SW480 (cell line): ENCODE measurements at regions not wholly inside any gene's neighbourhood (a gene's known extent, or its start where the extent isn't known, plus 50 kb on each side); places are given as distances from the start of the nearest gene placed in this dataset.
"Not testable (repeated sequence)": the region's sequence is repeated elsewhere in the genome, so short reads cannot be mapped to it uniquely, and the experiment has no call there.

Experiments
- DNase-seq: peaks from one replicate; pipeline ENCODE4 v3.0.0-alpha.2; 2016; ENCODE audit warnings: low spot score

DNA sequence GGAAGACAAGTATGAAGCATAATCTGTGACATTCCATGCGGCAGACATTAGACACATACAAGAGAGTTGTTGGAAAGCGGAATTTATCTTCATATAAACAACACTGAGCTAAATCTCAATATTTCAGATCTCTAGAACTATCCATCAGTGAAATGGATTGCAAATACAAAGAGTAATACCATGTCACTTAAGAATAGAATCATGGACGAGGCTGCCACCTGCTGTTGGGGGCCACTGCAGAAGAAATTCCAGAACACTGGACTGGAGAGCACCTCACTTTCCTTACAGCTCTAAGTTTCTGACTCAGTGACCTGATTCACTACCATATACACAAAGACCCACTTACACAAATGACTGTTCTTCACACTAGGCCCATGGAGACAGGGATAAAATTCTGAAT, 346.7 kb downstream of the OR4F29 start:
- DNase-seq, result not testable (repeated sequence)

DNA sequence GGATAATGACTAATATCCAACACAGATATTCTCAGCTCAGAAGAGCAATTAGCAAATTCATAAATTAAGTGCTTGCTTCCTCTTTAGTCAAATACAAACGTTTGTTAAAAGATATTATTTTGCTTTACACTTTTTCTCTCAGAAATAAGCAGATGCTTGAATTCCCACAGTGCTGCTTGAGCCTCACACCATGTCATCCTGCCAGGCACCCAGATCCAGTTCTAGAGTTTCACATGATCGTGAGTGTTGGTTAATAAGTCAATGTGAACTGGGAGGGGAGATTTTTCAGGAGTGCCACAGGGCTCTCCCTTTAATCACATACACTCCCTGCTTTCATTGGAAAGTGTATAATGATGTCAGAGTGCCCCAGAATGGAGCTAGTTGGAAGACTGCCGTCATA, 352.0 kb downstream of the OR4F29 start:
- not testable (repeated sequence) for DNase-seq

DNA sequence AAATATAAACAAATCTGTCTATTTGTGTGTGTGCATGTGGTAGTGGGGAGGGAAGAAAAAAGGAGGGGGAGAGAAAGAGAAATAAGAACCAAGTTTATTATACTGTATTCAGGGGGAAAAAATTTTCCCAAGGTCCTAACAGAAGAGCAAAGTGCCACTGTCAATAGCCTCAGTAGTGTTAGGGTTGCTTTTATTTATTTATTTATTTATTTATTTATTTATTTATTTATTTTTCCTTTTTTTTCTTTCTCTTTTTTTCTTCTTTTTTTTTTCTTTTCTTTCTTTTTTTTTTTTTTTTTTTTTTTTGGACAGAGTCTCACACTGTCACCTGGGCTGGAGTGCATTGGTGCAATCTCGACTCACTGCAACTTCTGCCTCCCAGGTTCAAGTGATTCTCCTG, 352.7 kb downstream of the OR4F29 start:
- not testable (repeated sequence) for DNase-seq

GRCh38 chr1:91279-91678, 360.2 kb downstream of the OR4F29 start:
- not testable (repeated sequence) for DNase-seq

- not testable (repeated sequence) for DNase-seq
Observed at GRCh38 chr1:88110-88509, 363.4 kb downstream of the OR4F29 start.

GRCh38 chr1:79152-79551, 372.3 kb downstream of the OR4F29 start:
- not testable (repeated sequence) for DNase-seq

- DNase-seq, result not testable (repeated sequence)
Observed at GRCh38 chr1:65119-65518, 386.4 kb downstream of the OR4F29 start, which contains the start of gene OR4F5. Gene OR4F5 (plus strand): TSS chr1:65419.

DNA sequence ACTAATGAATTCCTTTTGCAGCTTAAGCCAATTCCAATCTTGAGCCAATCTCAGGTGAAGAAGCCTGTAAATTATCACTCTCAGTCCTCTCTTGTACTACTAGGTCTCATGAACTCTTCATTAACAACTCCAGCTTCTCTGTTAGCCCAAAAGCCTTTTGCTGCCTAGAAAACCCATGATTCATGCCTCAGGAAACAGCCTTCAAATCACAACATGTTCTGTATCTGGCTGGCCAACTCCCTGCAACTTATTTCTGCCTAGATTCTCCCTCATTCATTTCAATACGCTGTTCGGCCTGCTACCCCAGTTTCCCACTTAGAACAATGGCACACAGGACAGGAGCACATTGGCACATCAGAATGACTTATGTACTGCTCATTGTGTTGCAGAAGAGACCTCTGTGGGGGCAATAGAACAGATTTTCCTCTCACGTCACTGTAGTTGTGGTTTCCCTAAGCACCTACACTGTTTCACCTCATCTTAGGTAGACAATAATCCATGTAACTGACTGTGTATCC, 395.4 kb downstream of the OR4F29 start:
- not testable (repeated sequence) for DNase-seq

DNA sequence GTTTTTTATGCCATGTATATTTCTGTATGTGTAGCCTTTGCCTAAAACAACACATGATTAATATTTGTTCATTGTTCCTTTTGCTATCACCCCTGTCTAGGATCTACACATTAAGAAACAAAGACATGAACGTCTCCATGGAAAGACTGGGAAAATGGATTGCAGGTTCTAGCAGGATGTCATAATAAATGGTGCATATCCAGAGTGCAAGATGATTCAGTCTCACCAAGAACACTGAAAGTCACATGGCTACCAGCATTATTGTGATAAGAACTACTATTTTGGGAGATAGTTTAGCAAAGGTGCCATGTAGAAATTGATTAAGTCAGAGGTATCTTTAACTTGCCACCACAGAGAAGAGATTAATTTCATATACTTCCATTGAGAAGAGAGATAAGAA, 398.3 kb downstream of the OR4F29 start:
- not testable (repeated sequence) for DNase-seq

GRCh38 chr1:41965-42466, 409.5 kb downstream of the OR4F29 start:
- DNase-seq, result not testable (repeated sequence)

DNA sequence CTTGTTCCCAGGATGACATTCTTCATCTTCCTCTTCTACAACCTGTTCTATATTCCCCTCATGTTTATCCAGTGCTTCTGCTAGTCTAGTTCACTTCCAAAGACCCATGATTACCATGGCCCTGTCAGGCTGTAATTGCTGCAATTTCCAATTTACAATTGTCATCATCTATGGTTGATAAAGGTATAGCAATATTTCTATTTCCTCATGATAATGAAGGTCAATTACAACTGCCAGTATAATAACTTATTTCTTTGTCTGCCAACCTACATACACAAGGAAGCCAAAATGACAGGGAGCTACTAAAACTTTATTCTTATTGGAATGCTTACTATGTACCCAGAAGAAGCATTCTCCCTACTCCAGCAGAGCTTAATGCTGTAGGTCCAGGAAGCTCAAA, 410.3 kb downstream of the OR4F29 start:
- DNase-seq, result not testable (repeated sequence)

DNA sequence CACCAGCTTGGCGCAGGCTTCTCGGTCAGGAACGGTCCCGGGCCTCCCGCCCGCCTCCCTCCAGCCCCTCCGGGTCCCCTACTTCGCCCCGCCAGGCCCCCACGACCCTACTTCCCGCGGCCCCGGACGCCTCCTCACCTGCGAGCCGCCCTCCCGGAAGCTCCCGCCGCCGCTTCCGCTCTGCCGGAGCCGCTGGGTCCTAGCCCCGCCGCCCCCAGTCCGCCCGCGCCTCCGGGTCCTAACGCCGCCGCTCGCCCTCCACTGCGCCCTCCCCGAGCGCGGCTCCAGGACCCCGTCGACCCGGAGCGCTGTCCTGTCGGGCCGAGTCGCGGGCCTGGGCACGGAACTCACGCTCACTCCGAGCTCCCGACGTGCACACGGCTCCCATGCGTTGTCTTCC, 422.3 kb downstream of the OR4F29 start:
- not testable (repeated sequence) for DNase-seq

DNA sequence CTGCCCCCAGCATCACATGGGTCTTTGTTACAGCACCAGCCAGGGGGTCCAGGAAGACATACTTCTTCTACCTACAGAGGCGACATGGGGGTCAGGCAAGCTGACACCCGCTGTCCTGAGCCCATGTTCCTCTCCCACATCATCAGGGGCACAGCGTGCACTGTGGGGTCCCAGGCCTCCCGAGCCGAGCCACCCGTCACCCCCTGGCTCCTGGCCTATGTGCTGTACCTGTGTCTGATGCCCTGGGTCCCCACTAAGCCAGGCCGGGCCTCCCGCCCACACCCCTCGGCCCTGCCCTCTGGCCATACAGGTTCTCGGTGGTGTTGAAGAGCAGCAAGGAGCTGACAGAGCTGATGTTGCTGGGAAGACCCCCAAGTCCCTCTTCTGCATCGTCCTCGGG, 434.2 kb downstream of the OR4F29 start:
- not testable (repeated sequence) for DNase-seq

GRCh38 chr1:16025-16424, 435.5 kb downstream of the OR4F29 start:
- DNase-seq, result not testable (repeated sequence)

DNA sequence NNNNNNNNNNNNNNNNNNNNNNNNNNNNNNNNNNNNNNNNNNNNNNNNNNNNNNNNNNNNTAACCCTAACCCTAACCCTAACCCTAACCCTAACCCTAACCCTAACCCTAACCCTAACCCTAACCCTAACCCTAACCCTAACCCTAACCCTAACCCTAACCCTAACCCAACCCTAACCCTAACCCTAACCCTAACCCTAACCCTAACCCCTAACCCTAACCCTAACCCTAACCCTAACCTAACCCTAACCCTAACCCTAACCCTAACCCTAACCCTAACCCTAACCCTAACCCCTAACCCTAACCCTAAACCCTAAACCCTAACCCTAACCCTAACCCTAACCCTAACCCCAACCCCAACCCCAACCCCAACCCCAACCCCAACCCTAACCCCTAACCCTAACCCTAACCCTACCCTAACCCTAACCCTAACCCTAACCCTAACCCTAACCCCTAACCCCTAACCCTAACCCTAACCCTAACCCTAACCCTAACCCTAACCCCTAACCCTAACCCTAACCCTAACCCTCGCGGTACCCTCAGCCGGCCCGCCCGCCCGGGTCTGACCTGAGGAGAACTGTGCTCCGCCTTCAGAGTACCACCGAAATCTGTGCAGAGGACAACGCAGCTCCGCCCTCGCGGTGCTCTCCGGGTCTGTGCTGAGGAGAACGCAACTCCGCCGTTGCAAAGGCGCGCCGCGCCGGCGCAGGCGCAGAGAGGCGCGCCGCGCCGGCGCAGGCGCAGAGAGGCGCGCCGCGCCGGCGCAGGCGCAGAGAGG, 441.3 kb downstream of the OR4F29 start:
- DNase-seq, result not testable (repeated sequence)
